H1 (cell line): ENCODE measurements at regions not wholly inside any gene's neighbourhood (a gene's known extent, or its start where the extent isn't known, plus 50 kb on each side); places are given as distances from the start of the nearest gene placed in this dataset.

Experiments used
- ATF2 ChIP-seq: IDR thresholded peaks from 2 replicates; pipeline ENCODE4 v1.6.1; 2012; ENCODE audit warnings: low read length, inconsistent platforms
- BRCA1 ChIP-seq: IDR thresholded peaks from 2 replicates; pipeline ENCODE4 v1.6.1; 2012; ENCODE audit warnings: low read depth, low read length, improper control_type of control experiment
- CHD1 ChIP-seq: IDR thresholded peaks from 2 replicates; pipeline ENCODE4 v1.6.1; 2012; ENCODE audit warnings: low read depth, low read length, improper control_type of control experiment
- CHD7 ChIP-seq: fragments of 300-600 bp; sonication (generic); IDR thresholded peaks from 2 replicates; pipeline ENCODE4 v1.7.1; 2012; ENCODE audit warnings: low read length, moderate library complexity, mild to moderate bottlenecking, inconsistent platforms; ENCODE audit not compliant: insufficient replicate concordance
- CTCF ChIP-seq, 3 experiments: IDR thresholded peaks; 1 replicate in 2 of 3; 2 replicates in 1 of 3; pipeline versions ENCODE4 v1.5.1 to v1.6.1; 2011; ENCODE audit warnings: low read length in 3 of 3, mild to moderate bottlenecking in 3 of 3, inconsistent platforms in 2 of 3, low read depth in 1 of 3, moderate library complexity in 1 of 3; ENCODE audit not compliant: insufficient read depth in 1 of 3; ENCODE audit errors: control extremely low read depth in 1 of 3
- EGR1 ChIP-seq: IDR thresholded peaks from 2 replicates; pipeline ENCODE4 v1.6.1; 2011; ENCODE audit warnings: low read depth, low read length, borderline replicate concordance
- MAX ChIP-seq: IDR thresholded peaks from 2 replicates; pipeline ENCODE4 v1.6.1; 2012; ENCODE audit warnings: inconsistent platforms
- POLR2A ChIP-seq, 2 experiments: IDR thresholded peaks; 1 replicate in 1 of 2; 2 replicates in 1 of 2; pipeline ENCODE4 v1.6.1; 2011; ENCODE audit warnings: low read depth in 2 of 2, low read length in 2 of 2, mild to moderate bottlenecking in 2 of 2; ENCODE audit errors: control extremely low read depth in 1 of 2
- RAD21 ChIP-seq, 2 experiments: IDR thresholded peaks in 1 of 2; conservative IDR thresholded peaks in 1 of 2; 2 replicates each; pipeline ENCODE4 v1.6.1; 2011; ENCODE audit warnings: low read depth in 2 of 2, low read length in 2 of 2, improper control_type of control experiment in 1 of 2, inconsistent platforms in 1 of 2, mild to moderate bottlenecking in 1 of 2, moderate library complexity in 1 of 2
- TAF1 ChIP-seq: IDR thresholded peaks from 2 replicates; pipeline ENCODE4 v1.6.1; 2011; ENCODE audit warnings: mild to moderate bottlenecking, low read depth, low read length
- USF2 ChIP-seq: IDR thresholded peaks from 2 replicates; pipeline ENCODE4 v1.6.1; 2011; ENCODE audit warnings: low read length, improper control_type of control experiment

GRCh38 chr1:73401666-73402065 lies 796.3 kb downstream of the LRRIQ3 start:
- no peak for TF ChIP-seq POLR2A (IDR thresholded peaks at IDR 0.05; ENCODE audit: control extremely low read depth in 1 of 2, low read depth in 2 of 2, low read length in 2 of 2)
- no peak for TF ChIP-seq CHD1
- TF ChIP-seq USF2: no peak
- peak in 2 of 3 experiments; percentile 40 to 65; a peak in 3 of 4 replicates for TF ChIP-seq CTCF (IDR thresholded peaks at IDR 0.05; ENCODE audit: control extremely low read depth in 1 of 3, insufficient read depth in 1 of 3, low read depth in 1 of 3, low read length in 3 of 3)
- no peak for TF ChIP-seq MAX
- no peak for TF ChIP-seq ATF2
- TF ChIP-seq TAF1: no peak
- TF ChIP-seq RAD21 (IDR thresholded peaks at IDR 0.05 in 1 of 2, conservative IDR thresholded peaks at IDR 0.05 in 1 of 2; ENCODE audit: low read depth in 2 of 2, low read length in 2 of 2): peak; percentile 63 to 66
- TF ChIP-seq CHD7: no peak
- no peak for TF ChIP-seq BRCA1
- TF ChIP-seq EGR1: no peak
